HG03139 (cell line): ENCODE measurements at regions not wholly inside any gene's neighbourhood (a gene's known extent, or its start where the extent isn't known, plus 50 kb on each side); places are given as distances from the start of the nearest gene placed in this dataset.

ENCODE experiments used
- ATAC-seq: cut with Tn5 transposase; IDR thresholded peaks from one replicate; pipeline ENCODE4 v1.9.1; 2021; ENCODE audit not compliant: unreplicated experiment

DNA sequence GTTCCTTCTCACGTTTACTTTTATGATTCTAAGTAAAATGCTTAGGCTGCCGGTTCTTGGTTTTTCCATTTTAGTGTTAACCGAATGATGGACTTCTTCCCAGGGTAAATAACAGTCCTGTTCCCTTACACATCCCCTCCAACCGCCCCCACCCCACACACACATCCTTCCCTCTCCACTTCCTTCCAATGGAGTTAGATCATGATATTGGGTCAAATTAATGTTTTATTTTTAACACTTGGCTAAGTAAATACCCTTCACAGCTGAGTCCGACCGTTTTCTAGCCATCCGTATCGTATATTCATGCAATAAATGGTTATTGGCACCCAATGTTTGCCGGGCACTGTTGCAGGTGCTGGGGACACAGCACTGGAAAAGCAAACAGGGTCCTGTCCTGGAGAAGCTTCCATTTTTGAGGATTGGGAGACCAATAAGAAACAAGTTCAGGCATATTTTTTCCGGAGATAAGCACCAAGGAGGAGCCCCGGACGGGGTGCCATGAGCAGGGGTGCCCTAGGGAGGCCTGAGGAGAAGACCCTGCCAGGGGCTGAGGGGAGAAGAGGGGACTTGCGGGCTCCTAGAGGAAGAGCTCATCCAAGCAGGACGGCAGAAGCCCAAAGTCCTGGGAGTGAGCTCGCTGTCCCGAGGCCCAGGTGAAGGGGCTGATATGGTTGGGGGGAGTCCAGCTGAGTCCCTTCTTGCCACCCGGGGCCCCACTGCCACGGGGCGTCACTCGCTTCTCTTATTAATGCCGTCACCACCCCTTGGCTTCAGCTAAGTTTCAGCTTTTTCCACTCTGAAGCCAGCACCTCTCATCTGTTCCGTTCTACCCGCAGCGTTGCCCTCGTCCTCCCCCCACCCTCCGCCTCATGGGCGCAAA is 126.0 kb upstream of the RET start:
- no peak for ATAC-seq

DNA sequence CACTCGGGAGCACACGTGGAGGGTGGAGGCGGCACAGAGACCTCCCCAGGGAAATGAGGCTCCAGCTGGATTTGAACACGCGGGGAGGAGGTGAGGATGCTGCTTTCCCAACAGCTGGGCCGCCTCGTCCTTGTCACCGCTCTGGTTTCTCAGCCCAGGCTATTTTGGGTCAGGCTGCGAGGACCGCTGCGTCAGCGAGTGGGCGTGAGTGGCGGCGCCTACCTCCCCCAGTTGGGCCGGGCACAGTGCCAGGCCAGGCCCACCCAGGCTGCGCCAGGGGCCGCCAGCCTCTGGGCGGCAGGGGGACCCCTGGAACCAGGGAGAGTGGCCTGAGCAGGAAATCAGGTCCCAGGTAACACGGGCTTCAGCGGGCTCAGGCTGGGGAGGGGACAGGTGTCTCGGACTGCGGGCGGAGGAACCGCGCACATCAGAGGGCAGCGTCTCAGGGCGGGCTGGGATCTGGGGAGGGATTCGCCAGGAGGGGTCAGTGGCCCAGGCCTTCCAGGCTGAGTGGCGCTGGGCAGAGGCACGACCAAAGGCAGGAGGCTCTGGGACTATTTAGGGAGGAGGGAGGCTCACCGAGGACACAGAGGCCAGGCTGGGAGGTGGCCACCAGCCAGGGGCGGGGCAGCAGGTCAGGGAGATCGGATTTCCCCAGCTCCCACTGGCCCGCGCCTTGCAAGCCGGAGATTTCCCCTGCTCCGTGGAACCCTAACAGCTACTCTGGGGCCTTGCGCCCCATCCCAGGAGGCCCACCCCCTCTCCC is 125.2 kb upstream of the RET start:
- no peak for ATAC-seq

- ATAC-seq: no peak
Observed at GRCh38 chr10:42952349-42952748, 124.5 kb upstream of the RET start.

DNA sequence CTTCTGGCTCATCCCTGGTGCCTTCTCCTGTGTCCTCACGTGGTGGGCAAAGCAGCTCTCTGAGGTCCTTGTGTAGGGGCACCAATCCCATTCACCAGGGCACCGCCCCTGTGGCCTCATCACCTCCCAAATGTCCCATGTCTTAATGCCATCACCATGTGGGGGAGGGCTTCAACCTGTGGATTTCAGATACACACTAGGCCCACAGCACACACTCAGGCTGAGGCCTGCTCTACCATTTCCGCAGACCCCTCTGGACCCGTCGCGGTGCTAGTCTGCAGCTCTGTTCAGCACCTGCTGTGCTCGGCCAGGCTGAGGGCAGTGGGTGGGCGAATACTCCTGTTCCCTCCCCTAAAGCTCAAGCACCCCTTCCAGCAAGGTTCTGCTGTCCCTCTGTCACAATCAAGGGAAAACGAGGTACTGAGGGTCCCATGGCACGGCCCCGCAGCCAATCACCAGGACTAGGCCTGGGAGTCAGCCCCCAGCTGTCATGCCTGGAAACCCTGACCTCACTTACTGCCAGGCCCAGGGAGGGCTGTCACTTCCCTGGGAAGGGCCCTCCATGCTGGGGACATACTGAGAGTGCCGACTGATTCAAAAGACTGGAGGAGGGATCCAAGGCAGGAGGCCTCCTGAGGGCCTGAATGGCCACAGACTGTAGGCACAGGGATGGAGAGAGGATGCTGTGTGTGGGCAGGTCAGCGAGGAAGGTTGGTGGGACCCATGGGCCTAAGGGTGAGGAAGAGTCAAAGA is 123.8 kb upstream of the RET start:
- no peak for ATAC-seq

- no peak for ATAC-seq
Observed at GRCh38 chr10:42953684-42954674, 122.9 kb upstream of the RET start.

DNA sequence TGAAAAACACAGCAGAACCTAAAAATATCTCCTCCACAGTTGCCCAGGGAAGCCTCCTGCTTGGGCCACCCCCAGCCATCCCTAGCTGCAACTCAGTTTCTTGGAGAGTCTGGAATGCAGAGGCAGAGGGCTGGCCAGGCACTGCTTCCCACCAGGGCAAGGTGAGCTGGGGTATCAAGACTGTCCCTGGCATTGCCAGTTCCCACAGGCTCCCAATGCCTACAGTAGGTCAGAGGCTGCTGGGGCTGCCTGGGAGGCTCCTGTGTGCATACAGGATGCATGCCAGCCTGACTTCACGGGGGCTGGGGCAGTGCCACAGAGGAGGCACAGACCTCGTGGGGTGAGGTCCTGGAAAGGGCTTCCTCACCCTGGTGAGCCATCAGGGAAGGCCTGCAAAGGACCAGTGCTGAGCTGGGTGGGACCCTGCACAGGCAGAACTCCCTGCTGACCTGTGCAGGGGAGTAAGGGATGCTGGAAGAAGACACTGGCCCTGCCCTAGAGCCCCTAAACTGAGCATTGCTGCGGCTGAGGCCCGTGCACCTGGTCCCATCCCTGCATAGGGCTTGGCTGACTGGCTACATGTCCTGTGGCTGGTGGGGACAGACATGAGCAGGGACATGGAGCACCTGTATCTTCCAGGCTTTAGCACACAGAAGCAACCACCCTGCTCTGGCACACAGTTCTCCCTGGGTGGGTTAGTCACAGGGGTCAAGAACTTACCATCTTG is 121.9 kb upstream of the RET start:
- ATAC-seq: no peak

GRCh38 chr10:42955493-42955889 is 121.4 kb upstream of the RET start:
- ATAC-seq: no peak

GRCh38 chr10:42956045-42956444 is 120.8 kb upstream of the RET start:
- no peak for ATAC-seq

DNA sequence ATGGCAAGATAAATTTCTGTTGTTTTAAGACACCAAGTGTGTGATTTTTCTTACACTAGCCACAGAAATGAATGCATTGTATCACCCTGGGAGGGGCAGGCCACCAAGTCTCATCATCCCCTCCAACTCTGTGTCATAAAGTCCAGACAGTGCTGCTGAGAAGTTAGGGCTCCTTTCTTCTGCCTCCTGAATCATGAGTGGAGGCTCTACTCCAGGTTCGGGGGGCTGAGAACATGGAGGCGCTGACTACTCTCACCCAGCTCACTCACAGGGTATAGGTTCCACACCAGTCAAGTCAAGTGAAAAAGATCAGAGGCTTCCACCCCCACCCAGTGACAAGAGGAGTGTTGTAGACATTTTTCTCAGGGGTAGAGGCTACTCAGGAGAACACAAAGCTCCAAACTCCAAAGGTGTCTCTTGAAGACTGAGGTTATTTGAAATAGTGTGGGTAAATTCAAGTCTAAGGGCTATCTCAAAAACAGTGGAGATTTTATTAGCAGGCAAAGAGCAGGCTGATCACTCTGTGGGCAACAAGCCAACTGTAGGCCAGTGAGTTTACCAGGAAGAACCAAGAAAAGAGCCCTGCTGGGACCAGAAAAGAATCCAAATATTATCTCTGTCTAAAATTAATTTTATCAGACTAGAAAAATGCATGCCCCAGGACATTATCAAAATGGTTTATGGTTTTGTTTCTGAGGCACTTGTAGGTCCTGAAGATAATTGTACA is 118.6 kb upstream of the RET start:
- ATAC-seq: no peak

DNA sequence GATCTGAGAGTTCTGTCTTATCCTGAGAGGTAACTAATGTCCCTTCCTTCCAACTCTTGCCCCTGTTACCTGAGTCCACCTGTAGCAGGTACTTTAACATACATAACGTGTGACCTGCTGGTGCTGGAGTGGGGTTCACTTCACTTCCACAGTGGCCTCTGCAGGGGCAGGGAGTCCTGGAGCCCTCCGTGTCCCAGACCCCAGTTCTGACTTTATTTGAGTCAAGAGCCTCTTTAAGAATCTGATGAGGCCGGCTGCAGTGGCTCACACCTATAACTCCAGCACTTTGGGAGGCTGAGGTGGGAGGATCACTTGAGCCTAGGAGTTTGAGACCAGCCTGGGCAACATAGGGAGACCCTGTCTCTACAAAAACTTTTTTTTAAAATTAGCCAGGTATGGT is 117.0 kb upstream of the RET start:
- no peak for ATAC-seq

GRCh38 chr10:42960491-42960990 is 116.3 kb upstream of the RET start:
- ATAC-seq: no peak

- no peak for ATAC-seq
Observed at GRCh38 chr10:42960991-42961795, 115.7 kb upstream of the RET start.

GRCh38 chr10:42961796-42962109 is 115.1 kb upstream of the RET start:
- no peak for ATAC-seq

- no peak for ATAC-seq
Observed at GRCh38 chr10:42962110-42962901, 114.6 kb upstream of the RET start.

DNA sequence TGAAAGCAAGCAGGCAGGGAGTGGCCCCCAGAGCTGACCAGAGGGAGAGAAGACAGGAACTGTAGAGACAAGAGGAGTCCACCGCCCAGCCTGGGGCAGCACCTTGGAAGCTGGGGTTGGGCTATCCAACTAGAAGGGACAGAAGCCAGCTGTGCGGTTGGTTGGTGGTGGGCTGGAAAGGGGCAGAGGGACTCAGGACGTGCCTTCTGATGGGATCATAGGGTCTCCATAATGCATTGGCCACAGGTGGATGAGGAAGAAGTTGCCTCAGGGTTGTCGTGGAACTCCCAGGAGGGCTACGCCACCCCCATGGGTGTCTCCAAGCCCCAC is 114.0 kb upstream of the RET start:
- ATAC-seq: no peak

GRCh38 chr10:42963312-42963711 is 113.6 kb upstream of the RET start:
- no peak for ATAC-seq

- no peak for ATAC-seq
Observed at GRCh38 chr10:42969147-42969546, 107.7 kb upstream of the RET start.

GRCh38 chr10:42969909-42970308 is 107.0 kb upstream of the RET start:
- no peak for ATAC-seq
